Vagina (tissue), 2 donors: ENCODE measurements at regions not wholly inside any gene's neighbourhood (a gene's known extent, or its start where the extent isn't known, plus 50 kb on each side); places are given as distances from the start of the nearest gene placed in this dataset.

Experiments
- CTCF ChIP-seq, 3 experiments: fragments of 450-650 bp in 2 of 3; fragments of 200-600 bp in 1 of 3; sonication (generic) in 1 of 3; IDR thresholded peaks; one replicate each; pipeline ENCODE4 v1.5.1; 2017 to 2019; ENCODE audit warnings: antibody characterized with exemption in 3 of 3, mild to moderate bottlenecking in 2 of 3, moderate library complexity in 2 of 3
- POLR2AphosphoS5 ChIP-seq, 2 donors: sonication (generic); formaldehyde crosslinking; IDR thresholded peaks; one replicate each; pipeline ENCODE4 v1.9.0; 2017; ENCODE audit warnings: antibody characterized with exemption in 2 of 2, mild to moderate bottlenecking in 2 of 2, low read depth in 1 of 2; ENCODE audit not compliant: insufficient read depth in 1 of 2

GRCh38 chr10:21385996-21386585, 139.4 kb downstream of the SKIDA1 start:
- TF ChIP-seq CTCF (IDR thresholded peaks at IDR 0.05) (no peak), POLR2AphosphoS5 (IDR thresholded peaks at IDR 0.05; ENCODE audit: insufficient read depth in 1 of 2, low read depth in 1 of 2) (no peak)
